WI38 (cell line): ENCODE measurements at regions not wholly inside any gene's neighbourhood (a gene's known extent, or its start where the extent isn't known, plus 50 kb on each side); places are given as distances from the start of the nearest gene placed in this dataset.

Source experiments
- H3K4me3 ChIP-seq: 2 replicates; pipeline ENCODE4 v1.5.1; 2011; ENCODE audit warnings: low read depth, mild to moderate bottlenecking, control low read depth, low read length
- CTCF ChIP-seq: IDR thresholded peaks from 2 replicates; pipeline ENCODE4 v1.5.1; 2012; ENCODE audit warnings: low read depth, mild to moderate bottlenecking, control low read depth, low read length

DNA sequence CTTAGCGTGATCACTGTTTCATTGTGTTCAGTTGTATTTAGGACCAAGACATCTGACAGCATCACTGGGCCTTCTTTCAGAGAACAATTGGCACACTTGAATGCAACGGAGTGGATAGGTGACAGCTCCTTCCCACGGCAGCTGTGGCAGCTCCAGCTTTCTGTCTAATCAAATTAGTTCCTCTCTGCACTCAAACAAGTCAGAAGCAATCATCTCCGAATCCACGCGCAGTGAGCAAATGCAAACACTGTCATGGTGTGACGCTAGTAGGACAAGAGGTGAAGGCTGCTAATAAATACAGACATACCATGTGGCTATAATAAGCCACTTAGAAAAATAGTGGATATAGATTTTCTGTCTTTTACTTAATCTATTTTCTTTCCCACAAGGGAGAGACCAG lies 542.4 kb downstream of the ACTR3B start:
- no peak overlapping the region for H3K4me3 ChIP-seq
- no peak for TF ChIP-seq CTCF

DNA sequence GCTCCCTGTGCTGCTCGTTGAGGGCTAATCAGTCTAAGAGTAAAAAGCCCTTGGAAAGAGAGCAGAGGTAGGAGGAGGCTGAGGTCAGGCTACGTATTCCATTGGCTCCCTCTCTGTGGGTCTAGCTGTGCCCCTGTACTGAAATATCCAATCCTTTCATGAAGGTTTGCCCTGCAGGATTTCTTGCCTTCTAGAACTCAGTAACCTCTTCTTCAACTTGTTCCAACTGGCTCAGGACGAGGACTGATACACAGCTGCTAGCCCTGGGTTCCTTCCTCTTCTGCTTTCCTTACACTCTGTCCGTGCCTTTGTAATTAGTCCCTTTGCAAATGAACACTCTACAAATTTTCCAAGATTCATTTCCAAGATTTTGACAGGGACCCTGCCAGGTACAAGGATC lies 560.5 kb downstream of the ACTR3B start:
- H3K4me3 ChIP-seq = no peak overlapping the region
- TF ChIP-seq CTCF = no peak

DNA sequence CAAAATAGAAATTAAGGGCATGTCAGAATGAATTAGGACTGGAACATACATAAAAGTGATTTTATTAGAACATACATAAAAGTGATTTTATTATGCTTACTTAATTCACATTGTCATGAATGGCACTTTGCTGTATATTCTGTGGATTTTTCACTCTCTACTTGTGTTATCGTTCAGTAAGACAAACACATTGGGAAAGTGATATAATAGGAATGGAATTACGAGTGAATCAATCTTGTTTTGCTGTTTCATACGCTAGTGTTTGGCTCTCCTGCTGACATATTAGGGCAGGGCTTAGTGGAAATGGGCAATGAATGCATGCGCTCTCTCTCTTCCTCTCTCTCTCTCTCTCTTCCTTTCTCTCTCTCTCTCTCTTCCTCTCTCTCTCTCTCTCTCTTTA lies 561.1 kb downstream of the ACTR3B start:
- no peak overlapping the region for H3K4me3 ChIP-seq
- no peak for TF ChIP-seq CTCF

GRCh38 chr7:153322991-153323390 lies 563.4 kb downstream of the ACTR3B start:
- no peak overlapping the region for H3K4me3 ChIP-seq
- TF ChIP-seq CTCF = no peak

- no peak for TF ChIP-seq CTCF
- H3K4me3 ChIP-seq = no peak overlapping the region
Measured at GRCh38 chr7:153324094-153324493, 564.5 kb downstream of the ACTR3B start.

- TF ChIP-seq CTCF = no peak
- H3K4me3 ChIP-seq = no peak overlapping the region
Measured at GRCh38 chr7:153327683-153328082, 568.1 kb downstream of the ACTR3B start.

DNA sequence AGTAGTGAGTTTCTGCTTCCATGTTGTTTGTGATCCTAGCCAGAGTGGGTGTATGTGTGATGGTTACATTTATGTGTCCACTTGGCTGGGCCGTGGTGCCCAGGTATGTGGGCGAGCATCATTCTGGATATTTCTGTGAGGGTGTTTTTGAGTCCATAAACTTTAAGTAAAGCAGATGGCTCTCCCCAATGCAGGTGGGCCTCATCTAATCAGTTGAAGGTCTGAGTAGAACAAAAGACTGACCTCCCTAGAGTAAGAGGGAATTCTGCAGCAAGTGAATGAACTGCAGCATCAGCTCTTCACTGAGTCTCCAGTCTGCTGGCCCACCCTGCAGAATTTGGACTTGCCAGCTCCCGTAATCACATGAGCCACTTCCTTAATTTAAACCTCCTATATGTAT lies 571.9 kb downstream of the ACTR3B start:
- H3K4me3 ChIP-seq = no peak overlapping the region
- no peak for TF ChIP-seq CTCF
